HG02642 (cell line): ENCODE measurements at regions not wholly inside any gene's neighbourhood (a gene's known extent, or its start where the extent isn't known, plus 50 kb on each side); places are given as distances from the start of the nearest gene placed in this dataset.
A peak's percentile ranks its signal among the peaks of the same experiment; 100 is the strongest.

Experiments
- ATAC-seq: cut with Tn5 transposase; IDR thresholded peaks from one replicate; pipeline ENCODE4 v1.9.1; 2021; ENCODE audit warnings: mild to moderate bottlenecking; ENCODE audit not compliant: unreplicated experiment, poor library complexity

GRCh38 chr4:33193109-33193508 is 2472.9 kb downstream of the PCDH7 start:
- ATAC-seq = no peak

GRCh38 chr4:33200377-33200776 is 2480.2 kb downstream of the PCDH7 start:
- ATAC-seq = no peak

GRCh38 chr4:33218238-33218637 is 2498.1 kb downstream of the PCDH7 start:
- ATAC-seq = no peak

- ATAC-seq = peak; percentile 90
These were observed 2506.0 kb downstream of the PCDH7 start for GRCh38 chr4:33226133-33226532.

- no peak for ATAC-seq
These were observed 2506.6 kb downstream of the PCDH7 start for GRCh38 chr4:33226783-33227182.

- no peak for ATAC-seq
These were observed 2534.9 kb downstream of the PCDH7 start for GRCh38 chr4:33255094-33255493.

- no peak for ATAC-seq
These were observed 2535.3 kb downstream of the PCDH7 start for GRCh38 chr4:33255507-33255906.

- ATAC-seq = no peak
These were observed 2542.7 kb downstream of the PCDH7 start for GRCh38 chr4:33262824-33263223.

- ATAC-seq = no peak
These were observed 2548.6 kb downstream of the PCDH7 start for GRCh38 chr4:33268776-33269175.

- no peak for ATAC-seq
These were observed 2550.2 kb downstream of the PCDH7 start for GRCh38 chr4:33270403-33270802.

- ATAC-seq = no peak
These were observed 2552.6 kb downstream of the PCDH7 start for GRCh38 chr4:33272722-33273121.

- ATAC-seq = no peak
These were observed 2563.6 kb downstream of the PCDH7 start for GRCh38 chr4:33283818-33284217.

- ATAC-seq = no peak
These were observed 2576.8 kb downstream of the PCDH7 start for GRCh38 chr4:33296876-33297455.

GRCh38 chr4:33302321-33302720 is 2582.2 kb downstream of the PCDH7 start:
- no peak for ATAC-seq

GRCh38 chr4:33306131-33306530 is 2586.0 kb downstream of the PCDH7 start:
- no peak for ATAC-seq

- ATAC-seq = no peak
These were observed 2595.9 kb downstream of the PCDH7 start for GRCh38 chr4:33316033-33316432.

- ATAC-seq = no peak
These were observed 2596.4 kb downstream of the PCDH7 start for GRCh38 chr4:33316578-33316977.

- no peak for ATAC-seq
These were observed 2603.2 kb downstream of the PCDH7 start for GRCh38 chr4:33323393-33323792.

GRCh38 chr4:33334416-33334815 is 2614.2 kb downstream of the PCDH7 start:
- ATAC-seq = no peak

- no peak for ATAC-seq
These were observed 2619.6 kb downstream of the PCDH7 start for GRCh38 chr4:33339762-33340161.

GRCh38 chr4:33340168-33340567 is 2620.0 kb downstream of the PCDH7 start:
- ATAC-seq = no peak

- ATAC-seq = no peak
These were observed 2629.2 kb downstream of the PCDH7 start for GRCh38 chr4:33349376-33349775.

GRCh38 chr4:33357121-33357520 is 2637.0 kb downstream of the PCDH7 start:
- no peak for ATAC-seq
